GM10248 (cell line): ENCODE measurements at regions not wholly inside any gene's neighbourhood (a gene's known extent, or its start where the extent isn't known, plus 50 kb on each side); places are given as distances from the start of the nearest gene placed in this dataset.

ENCODE experiments used
- CTCF ChIA-PET: fragments of 300-600 bp; sonication (Branson Sonifier 250); formaldehyde crosslinking; extraction: SDS; loops from one replicate; lab custom pipeline; 2021; ENCODE audit warnings: antibody characterized with exemption; lab: Yijun Ruan, JAX
- POLR2A ChIA-PET: fragments of 350-650 bp; sonication (Branson Sonifier 250); formaldehyde crosslinking; extraction: SDS; loops from one replicate; lab custom pipeline; 2020; ENCODE audit warnings: antibody characterized with exemption; lab: Yijun Ruan, JAX
- DNase-seq: peaks from one replicate; pipeline ENCODE4 v3.0.0; 2012; ENCODE audit errors: extremely low spot score
- TF ChIP-seq, protein P1 (sequence below): IDR thresholded peaks from 2 replicates; pipeline ENCODE4 v1.5.1; 2012; ENCODE audit warnings: mild to moderate bottlenecking, low read depth; ENCODE audit errors: extremely low read depth, missing control alignments, control extremely low read depth

- TF ChIP-seq, protein P1, sequence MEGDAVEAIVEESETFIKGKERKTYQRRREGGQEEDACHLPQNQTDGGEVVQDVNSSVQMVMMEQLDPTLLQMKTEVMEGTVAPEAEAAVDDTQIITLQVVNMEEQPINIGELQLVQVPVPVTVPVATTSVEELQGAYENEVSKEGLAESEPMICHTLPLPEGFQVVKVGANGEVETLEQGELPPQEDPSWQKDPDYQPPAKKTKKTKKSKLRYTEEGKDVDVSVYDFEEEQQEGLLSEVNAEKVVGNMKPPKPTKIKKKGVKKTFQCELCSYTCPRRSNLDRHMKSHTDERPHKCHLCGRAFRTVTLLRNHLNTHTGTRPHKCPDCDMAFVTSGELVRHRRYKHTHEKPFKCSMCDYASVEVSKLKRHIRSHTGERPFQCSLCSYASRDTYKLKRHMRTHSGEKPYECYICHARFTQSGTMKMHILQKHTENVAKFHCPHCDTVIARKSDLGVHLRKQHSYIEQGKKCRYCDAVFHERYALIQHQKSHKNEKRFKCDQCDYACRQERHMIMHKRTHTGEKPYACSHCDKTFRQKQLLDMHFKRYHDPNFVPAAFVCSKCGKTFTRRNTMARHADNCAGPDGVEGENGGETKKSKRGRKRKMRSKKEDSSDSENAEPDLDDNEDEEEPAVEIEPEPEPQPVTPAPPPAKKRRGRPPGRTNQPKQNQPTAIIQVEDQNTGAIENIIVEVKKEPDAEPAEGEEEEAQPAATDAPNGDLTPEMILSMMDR: no peak
- ChIA-PET POLR2A (no interaction called here), CTCF (no interaction called here)
- DNase-seq: no peak
Measured at GRCh38 chr3:113091417-113091816, 100.6 kb downstream of the GTPBP8 start.

- DNase-seq: no peak
- TF ChIP-seq, protein P1: no peak
- POLR2A ChIA-PET: no interaction called here
- CTCF ChIA-PET: interaction anchor here (1.8 kb wide), 1 partner anchor 32 kb away, joined by 4 read pairs; no protein-coding TSS in a partner anchor
Measured at GRCh38 chr3:113092746-113093145, 102.0 kb downstream of the GTPBP8 start.

- POLR2A ChIA-PET: no interaction called here
Measured at GRCh38 chr3:113094337-113095221, 103.8 kb downstream of the GTPBP8 start.

DNA sequence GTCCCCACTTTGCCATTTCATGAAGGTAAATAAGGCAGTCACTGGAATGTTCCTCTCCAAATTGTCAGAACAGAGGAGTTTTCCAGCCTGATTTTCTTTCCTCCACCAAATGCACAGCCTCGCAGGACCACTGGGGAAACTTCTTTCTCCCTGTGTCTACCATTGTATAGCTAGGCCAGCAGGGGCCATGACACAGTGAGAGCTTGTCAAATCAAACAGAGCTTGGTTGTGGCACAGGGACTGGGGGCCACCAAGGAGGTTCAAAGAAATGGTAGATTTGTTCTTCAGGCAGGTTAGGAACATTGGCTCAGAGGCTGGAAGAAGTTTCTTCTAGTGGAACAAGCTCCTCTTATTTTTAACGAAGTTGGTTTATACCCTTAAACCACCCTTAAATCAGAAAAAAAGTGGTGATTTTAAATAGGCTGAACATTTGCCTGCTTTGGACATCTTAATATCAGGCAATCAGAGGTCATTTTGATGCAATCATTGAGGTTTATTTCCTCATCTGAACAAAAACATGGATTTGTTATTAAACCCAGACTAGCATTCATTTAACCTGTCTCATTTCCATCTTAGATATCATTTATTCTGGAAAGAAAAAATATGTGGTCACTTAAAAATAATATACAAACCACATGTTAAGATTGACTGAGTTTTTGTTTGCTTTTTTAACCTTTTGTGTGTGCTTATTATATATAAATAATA, 105.6 kb downstream of the GTPBP8 start:
- POLR2A ChIA-PET: no interaction called here
- CTCF ChIA-PET: interaction anchor here (0.9 to 1.4 kb wide), 2 partner anchors 23 to 192 kb away, joined by 3 to 4 read pairs; no protein-coding TSS in a partner anchor

More at GRCh38 chr3:113094337-113095221, 103.8 kb downstream of the GTPBP8 start:
- CTCF ChIA-PET: interaction anchor here (0.8 to 1.8 kb wide), 7 partner anchors 10 to 175 kb away, joined by 3 to 6 read pairs (median 4); no protein-coding TSS in a partner anchor
- no peak for DNase-seq
- TF ChIP-seq, protein P1: no peak

DNA sequence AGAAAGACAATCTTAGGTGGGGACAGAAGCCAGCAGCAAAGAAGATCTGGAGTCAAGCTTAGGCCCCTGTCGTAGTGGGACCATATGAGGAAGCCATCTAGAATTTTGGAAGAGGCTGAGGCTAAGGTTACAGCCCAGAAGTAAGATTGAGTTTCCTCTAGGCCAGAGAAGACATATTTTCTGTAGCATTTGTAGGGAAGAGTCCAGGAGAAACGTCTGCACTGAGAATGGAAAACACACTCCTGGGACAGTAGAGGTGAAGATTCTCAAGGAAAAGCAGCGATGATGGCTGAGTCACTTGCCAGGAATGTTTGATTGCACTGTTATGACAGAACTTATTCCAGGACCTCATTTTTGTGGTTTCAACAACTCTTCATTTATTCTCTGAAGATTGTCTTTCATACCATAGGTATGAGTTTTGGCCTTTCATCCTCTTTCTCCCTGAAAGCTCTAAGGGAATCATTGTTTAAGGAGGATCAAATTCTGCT, 107.2 kb downstream of the GTPBP8 start:
- no peak for DNase-seq
- POLR2A ChIA-PET: no interaction called here
- CTCF ChIA-PET: no interaction called here
- TF ChIP-seq, protein P1: no peak

More for the DNA sequence above, 105.6 kb downstream of the GTPBP8 start:
- DNase-seq: no peak
- TF ChIP-seq, protein P1: no peak

DNA sequence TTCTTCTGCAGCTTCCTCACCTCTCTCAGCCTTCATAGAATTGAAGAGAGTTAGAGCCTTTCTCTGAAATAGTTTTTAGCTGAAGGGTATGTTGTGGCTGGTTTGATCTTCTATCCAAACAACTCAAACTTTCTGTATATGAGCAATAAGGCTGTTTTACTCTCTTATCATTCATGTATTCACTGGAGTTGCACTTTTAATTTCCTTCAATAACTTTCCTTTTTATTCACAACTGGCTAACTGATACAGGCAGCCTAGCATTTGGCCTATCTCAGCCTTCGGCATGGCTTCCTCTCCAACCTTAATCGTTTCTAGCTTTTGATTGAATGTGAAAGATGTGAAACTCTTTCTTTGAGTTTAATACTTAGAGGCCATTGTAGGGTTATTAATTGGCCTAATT, 109.3 kb downstream of the GTPBP8 start:
- DNase-seq: no peak
- CTCF ChIA-PET: interaction anchor here (1.3 to 2.4 kb wide), 3 partner anchors 10 to 366 kb away, joined by 3 to 14 read pairs (median 3); no protein-coding TSS in a partner anchor
- POLR2A ChIA-PET: no interaction called here
- TF ChIP-seq, protein P1: no peak
